ENCODE measurements at regions not wholly inside any gene's neighbourhood (a gene's known extent, or its start where the extent isn't known, plus 50 kb on each side); places are given as distances from the start of the nearest gene placed in this dataset.

DNA sequence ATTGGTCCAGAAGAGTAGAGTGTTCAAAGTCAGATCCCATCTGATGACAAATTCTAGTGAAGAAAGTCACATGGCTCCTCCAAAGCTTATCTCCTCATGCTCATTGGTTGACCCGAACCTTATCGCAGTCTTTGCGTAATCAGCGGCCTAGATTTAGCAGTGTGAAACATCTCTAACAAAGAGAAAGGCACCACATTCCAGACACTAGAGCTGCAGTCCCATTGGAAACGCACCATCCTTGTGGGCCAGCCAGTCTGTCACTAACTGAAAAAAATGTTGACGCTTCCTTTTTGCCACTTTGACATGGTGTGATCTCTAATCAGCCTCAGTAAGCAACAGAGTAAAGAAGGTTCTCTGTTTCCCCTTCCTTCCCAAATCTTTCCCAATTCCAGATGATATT is 458.0 kb upstream of the WWC1 start:
- TF ChIP-seq POLR2A (IDR thresholded peaks at IDR 0.05; ENCODE audit: extremely low read depth, insufficient read length): no peak
- TF ChIP-seq, protein P1, sequence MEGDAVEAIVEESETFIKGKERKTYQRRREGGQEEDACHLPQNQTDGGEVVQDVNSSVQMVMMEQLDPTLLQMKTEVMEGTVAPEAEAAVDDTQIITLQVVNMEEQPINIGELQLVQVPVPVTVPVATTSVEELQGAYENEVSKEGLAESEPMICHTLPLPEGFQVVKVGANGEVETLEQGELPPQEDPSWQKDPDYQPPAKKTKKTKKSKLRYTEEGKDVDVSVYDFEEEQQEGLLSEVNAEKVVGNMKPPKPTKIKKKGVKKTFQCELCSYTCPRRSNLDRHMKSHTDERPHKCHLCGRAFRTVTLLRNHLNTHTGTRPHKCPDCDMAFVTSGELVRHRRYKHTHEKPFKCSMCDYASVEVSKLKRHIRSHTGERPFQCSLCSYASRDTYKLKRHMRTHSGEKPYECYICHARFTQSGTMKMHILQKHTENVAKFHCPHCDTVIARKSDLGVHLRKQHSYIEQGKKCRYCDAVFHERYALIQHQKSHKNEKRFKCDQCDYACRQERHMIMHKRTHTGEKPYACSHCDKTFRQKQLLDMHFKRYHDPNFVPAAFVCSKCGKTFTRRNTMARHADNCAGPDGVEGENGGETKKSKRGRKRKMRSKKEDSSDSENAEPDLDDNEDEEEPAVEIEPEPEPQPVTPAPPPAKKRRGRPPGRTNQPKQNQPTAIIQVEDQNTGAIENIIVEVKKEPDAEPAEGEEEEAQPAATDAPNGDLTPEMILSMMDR (IDR thresholded peaks at IDR 0.05; ENCODE audit: low read depth, low read length): no peak
- TF ChIP-seq, protein P2, sequence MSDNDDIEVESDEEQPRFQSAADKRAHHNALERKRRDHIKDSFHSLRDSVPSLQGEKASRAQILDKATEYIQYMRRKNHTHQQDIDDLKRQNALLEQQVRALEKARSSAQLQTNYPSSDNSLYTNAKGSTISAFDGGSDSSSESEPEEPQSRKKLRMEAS (IDR thresholded peaks at IDR 0.05; ENCODE audit: low read depth, low read length): no peak
- TF ChIP-seq MYC (IDR thresholded peaks at IDR 0.05; ENCODE audit: low read depth, low read length): no peak

All from NB4 (cell line).